ENCODE measurements at regions not wholly inside any gene's neighbourhood (a gene's known extent, or its start where the extent isn't known, plus 50 kb on each side); places are given as distances from the start of the nearest gene placed in this dataset.

GRCh38 chr16:13313351-13313750 lies 412.0 kb downstream of the SHISA9 start:
- Mint-ChIP-seq H3K27me3 (ENCODE audit: unreplicated experiment) (no peaks in the 10 kb centered on the region), H3K4me3 (ENCODE audit: unreplicated experiment) (no peak overlapping the region), H3K9me3 (ENCODE audit: unreplicated experiment) (no peaks in the 10 kb centered on the region), H3K4me1 (ENCODE audit: unreplicated experiment) (no peaks in the 10 kb centered on the region), H3K36me3 (ENCODE audit: low read depth, unreplicated experiment) (no peaks in the 10 kb centered on the region), H3K27ac (ENCODE audit: unreplicated experiment) (no peak overlapping the region)
- DNase-seq (ENCODE audit: low spot score), result no peak
- no peak for TF ChIP-seq CTCF (IDR thresholded peaks at IDR 0.05; ENCODE audit: unreplicated experiment)

- H3K4me1 Mint-ChIP-seq (ENCODE audit: unreplicated experiment), result no peaks in the 10 kb centered on the region
- TF ChIP-seq CTCF (IDR thresholded peaks at IDR 0.05; ENCODE audit: unreplicated experiment), result no peak
- no peak overlapping the region for H3K27ac Mint-ChIP-seq (ENCODE audit: unreplicated experiment)
- DNase-seq (ENCODE audit: low spot score), result no peak
- H3K4me3 Mint-ChIP-seq (ENCODE audit: unreplicated experiment), result no peak overlapping the region
- H3K36me3 Mint-ChIP-seq (ENCODE audit: low read depth, unreplicated experiment), result no peaks in the 10 kb centered on the region
- no peaks in the 10 kb centered on the region for H3K27me3 Mint-ChIP-seq (ENCODE audit: unreplicated experiment)
- no peaks in the 10 kb centered on the region for H3K9me3 Mint-ChIP-seq (ENCODE audit: unreplicated experiment)
Observed at GRCh38 chr16:13314633-13315032, 413.2 kb downstream of the SHISA9 start.

GRCh38 chr16:13315642-13316427 lies 414.4 kb downstream of the SHISA9 start:
- H3K4me1 Mint-ChIP-seq (ENCODE audit: unreplicated experiment), result no peaks in the 10 kb centered on the region
- no peak for DNase-seq (ENCODE audit: low spot score)
- H3K27me3 Mint-ChIP-seq (ENCODE audit: unreplicated experiment), result no peaks in the 10 kb centered on the region
- H3K9me3 Mint-ChIP-seq (ENCODE audit: unreplicated experiment), result no peaks in the 10 kb centered on the region
- no peak for TF ChIP-seq CTCF (IDR thresholded peaks at IDR 0.05; ENCODE audit: unreplicated experiment)
- H3K27ac Mint-ChIP-seq (ENCODE audit: unreplicated experiment), result no peak overlapping the region
- no peak overlapping the region for H3K4me3 Mint-ChIP-seq (ENCODE audit: unreplicated experiment)
- H3K36me3 Mint-ChIP-seq (ENCODE audit: low read depth, unreplicated experiment), result no peaks in the 10 kb centered on the region

GRCh38 chr16:13322336-13322735 lies 420.9 kb downstream of the SHISA9 start:
- Mint-ChIP-seq H3K9me3 (ENCODE audit: unreplicated experiment) (no peaks in the 10 kb centered on the region), H3K27me3 (ENCODE audit: unreplicated experiment) (no peaks in the 10 kb centered on the region), H3K4me3 (ENCODE audit: unreplicated experiment) (no peak overlapping the region), H3K36me3 (ENCODE audit: low read depth, unreplicated experiment) (no peaks in the 10 kb centered on the region), H3K4me1 (ENCODE audit: unreplicated experiment) (peaks cover 17% of the 10 kb centered on the region), H3K27ac (ENCODE audit: unreplicated experiment) (peak overlapping the region; percentile 57)
- no peak for DNase-seq (ENCODE audit: low spot score)
- TF ChIP-seq CTCF (IDR thresholded peaks at IDR 0.05; ENCODE audit: unreplicated experiment), result no peak

GRCh38 chr16:13324851-13325250 lies 423.5 kb downstream of the SHISA9 start:
- H3K27ac Mint-ChIP-seq (ENCODE audit: unreplicated experiment), result peak overlapping the region; percentile 57

More at GRCh38 chr16:13324851-13325250, 423.5 kb downstream of the SHISA9 start:
- Mint-ChIP-seq H3K36me3 (ENCODE audit: low read depth, unreplicated experiment) (no peaks in the 10 kb centered on the region), H3K27me3 (ENCODE audit: unreplicated experiment) (no peaks in the 10 kb centered on the region), H3K4me1 (ENCODE audit: unreplicated experiment) (peaks cover 17% of the 10 kb centered on the region), H3K4me3 (ENCODE audit: unreplicated experiment) (no peak overlapping the region), H3K9me3 (ENCODE audit: unreplicated experiment) (no peaks in the 10 kb centered on the region)
- TF ChIP-seq CTCF (IDR thresholded peaks at IDR 0.05; ENCODE audit: unreplicated experiment), result no peak
- DNase-seq (ENCODE audit: low spot score), result no peak

Measured in endothelial cell (in vitro differentiated cells).